COR-L47 (cell line): ENCODE measurements at regions not wholly inside any gene's neighbourhood (a gene's known extent, or its start where the extent isn't known, plus 50 kb on each side); places are given as distances from the start of the nearest gene placed in this dataset.

ENCODE experiments used
- DNase-seq: peaks from one replicate; lab custom pipeline; 2025; lab: John Stamatoyannopoulos, UW

- DNase-seq = no peak
Observed at GRCh38 chr13:85462792-85463425, 336.3 kb downstream of the SLITRK6 start.

GRCh38 chr13:85461621-85462020, 337.6 kb downstream of the SLITRK6 start:
- no peak for DNase-seq

GRCh38 chr13:85445534-85445933, 353.7 kb downstream of the SLITRK6 start:
- DNase-seq = no peak

GRCh38 chr13:85441975-85442374, 357.2 kb downstream of the SLITRK6 start:
- DNase-seq = no peak

- no peak for DNase-seq
Observed at GRCh38 chr13:85441364-85441763, 357.9 kb downstream of the SLITRK6 start.

- DNase-seq = no peak
Observed at GRCh38 chr13:85436029-85436428, 363.2 kb downstream of the SLITRK6 start.

- no peak for DNase-seq
Observed at GRCh38 chr13:85434927-85435326, 364.3 kb downstream of the SLITRK6 start.

- no peak for DNase-seq
Observed at GRCh38 chr13:85432881-85433280, 366.3 kb downstream of the SLITRK6 start.

- DNase-seq = no peak
Observed at GRCh38 chr13:85431720-85432119, 367.5 kb downstream of the SLITRK6 start.

- DNase-seq = no peak
Observed at GRCh38 chr13:85430216-85430794, 368.9 kb downstream of the SLITRK6 start.

- DNase-seq = no peak
Observed at GRCh38 chr13:85427416-85427815, 371.8 kb downstream of the SLITRK6 start.

GRCh38 chr13:85420136-85420535, 379.1 kb downstream of the SLITRK6 start:
- no peak for DNase-seq

GRCh38 chr13:85419611-85420010, 379.6 kb downstream of the SLITRK6 start:
- DNase-seq = no peak

- DNase-seq = no peak
Observed at GRCh38 chr13:85417807-85418206, 381.4 kb downstream of the SLITRK6 start.

GRCh38 chr13:85413664-85414063, 385.6 kb downstream of the SLITRK6 start:
- no peak for DNase-seq

- no peak for DNase-seq
Observed at GRCh38 chr13:85412448-85412847, 386.8 kb downstream of the SLITRK6 start.

GRCh38 chr13:85411591-85411990, 387.6 kb downstream of the SLITRK6 start:
- DNase-seq = no peak

GRCh38 chr13:85408415-85408814, 390.8 kb downstream of the SLITRK6 start:
- DNase-seq = no peak

- DNase-seq = no peak
Observed at GRCh38 chr13:85406269-85406975, 392.8 kb downstream of the SLITRK6 start.

GRCh38 chr13:85405316-85405897, 393.8 kb downstream of the SLITRK6 start:
- no peak for DNase-seq

- DNase-seq = peak; percentile 46
Observed at GRCh38 chr13:85386424-85386823, 412.8 kb downstream of the SLITRK6 start.

GRCh38 chr13:85383291-85383690, 415.9 kb downstream of the SLITRK6 start:
- no peak for DNase-seq

GRCh38 chr13:85381082-85381481, 418.1 kb downstream of the SLITRK6 start:
- DNase-seq = no peak
